Neural progenitor cell (in vitro differentiated cells): ENCODE measurements at regions not wholly inside any gene's neighbourhood (a gene's known extent, or its start where the extent isn't known, plus 50 kb on each side); places are given as distances from the start of the nearest gene placed in this dataset.

Experiments
- EZH2phosphoT487 ChIP-seq: fragments of 200-600 bp; sonication (generic); IDR thresholded peaks from 2 replicates; pipeline ENCODE4 v1.6.1; 2017; ENCODE audit warnings: antibody characterized with exemption
- TF ChIP-seq, protein P1 (sequence below): fragments of 200-600 bp; sonication (generic); IDR thresholded peaks from 2 replicates; pipeline ENCODE4 v1.5.1; 2017; ENCODE audit warnings: antibody characterized with exemption, mild to moderate bottlenecking

GRCh38 chr7:130958846-130959245, 224.8 kb upstream of the KLF14 start:
- TF ChIP-seq, protein P1, sequence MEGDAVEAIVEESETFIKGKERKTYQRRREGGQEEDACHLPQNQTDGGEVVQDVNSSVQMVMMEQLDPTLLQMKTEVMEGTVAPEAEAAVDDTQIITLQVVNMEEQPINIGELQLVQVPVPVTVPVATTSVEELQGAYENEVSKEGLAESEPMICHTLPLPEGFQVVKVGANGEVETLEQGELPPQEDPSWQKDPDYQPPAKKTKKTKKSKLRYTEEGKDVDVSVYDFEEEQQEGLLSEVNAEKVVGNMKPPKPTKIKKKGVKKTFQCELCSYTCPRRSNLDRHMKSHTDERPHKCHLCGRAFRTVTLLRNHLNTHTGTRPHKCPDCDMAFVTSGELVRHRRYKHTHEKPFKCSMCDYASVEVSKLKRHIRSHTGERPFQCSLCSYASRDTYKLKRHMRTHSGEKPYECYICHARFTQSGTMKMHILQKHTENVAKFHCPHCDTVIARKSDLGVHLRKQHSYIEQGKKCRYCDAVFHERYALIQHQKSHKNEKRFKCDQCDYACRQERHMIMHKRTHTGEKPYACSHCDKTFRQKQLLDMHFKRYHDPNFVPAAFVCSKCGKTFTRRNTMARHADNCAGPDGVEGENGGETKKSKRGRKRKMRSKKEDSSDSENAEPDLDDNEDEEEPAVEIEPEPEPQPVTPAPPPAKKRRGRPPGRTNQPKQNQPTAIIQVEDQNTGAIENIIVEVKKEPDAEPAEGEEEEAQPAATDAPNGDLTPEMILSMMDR: no peak
- TF ChIP-seq EZH2phosphoT487: no peak
